HTR-8/SVneo (cell line): ENCODE measurements at regions not wholly inside any gene's neighbourhood (a gene's known extent, or its start where the extent isn't known, plus 50 kb on each side); places are given as distances from the start of the nearest gene placed in this dataset.

Source experiments
- DNase-seq: peaks from one replicate; pipeline ENCODE4 v3.0.0; 2011; ENCODE audit warnings: low spot score, mixed read lengths; ENCODE audit not compliant: insufficient read length
- FAIRE-seq: peaks from 2 replicates; lab custom pipeline; 2011; peaks lifted over from hg19 to GRCh38; lab: Jason Lieb, UNC

DNA sequence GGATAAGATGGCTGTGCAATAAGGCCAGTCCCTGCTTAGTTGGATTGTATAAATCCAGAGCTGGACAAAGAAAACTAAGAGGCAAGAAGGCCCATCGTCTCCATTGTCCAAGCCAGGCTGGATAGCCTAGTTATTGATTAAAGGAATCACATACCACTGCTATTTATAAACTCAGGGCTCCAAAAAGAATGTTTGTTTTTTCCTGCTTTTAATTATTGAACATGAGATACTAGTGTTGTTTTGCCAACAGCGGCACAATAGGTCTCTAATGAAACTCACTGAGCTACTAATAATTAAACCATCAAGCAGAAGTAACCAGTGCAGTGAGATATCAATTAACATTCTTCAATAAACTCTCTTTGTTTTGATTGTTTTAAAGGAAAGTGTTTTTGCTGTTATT lies 259.7 kb downstream of the INSC start:
- FAIRE-seq (no peak), DNase-seq (no peak)

DNA sequence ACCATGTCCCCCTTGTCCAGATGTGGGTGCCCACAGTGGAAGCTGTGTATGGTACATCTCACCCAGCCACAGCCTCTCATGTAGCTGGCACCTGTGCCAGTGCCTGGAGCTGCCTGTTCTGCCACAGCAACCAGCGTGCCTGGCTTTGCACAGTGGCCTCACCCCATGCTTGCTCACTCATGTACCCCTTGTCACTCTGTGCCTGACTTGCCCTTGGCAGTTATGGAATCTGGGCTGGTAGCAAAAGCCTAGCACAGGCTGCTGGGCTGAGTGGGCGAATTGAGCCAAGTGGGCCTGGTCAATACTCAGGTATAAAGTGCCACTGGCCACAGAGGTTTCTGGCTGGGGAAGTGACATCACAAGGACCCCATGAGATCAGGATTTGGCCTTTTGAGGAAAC lies 264.2 kb downstream of the INSC start:
- DNase-seq, result no peak
- no peak for FAIRE-seq

DNA sequence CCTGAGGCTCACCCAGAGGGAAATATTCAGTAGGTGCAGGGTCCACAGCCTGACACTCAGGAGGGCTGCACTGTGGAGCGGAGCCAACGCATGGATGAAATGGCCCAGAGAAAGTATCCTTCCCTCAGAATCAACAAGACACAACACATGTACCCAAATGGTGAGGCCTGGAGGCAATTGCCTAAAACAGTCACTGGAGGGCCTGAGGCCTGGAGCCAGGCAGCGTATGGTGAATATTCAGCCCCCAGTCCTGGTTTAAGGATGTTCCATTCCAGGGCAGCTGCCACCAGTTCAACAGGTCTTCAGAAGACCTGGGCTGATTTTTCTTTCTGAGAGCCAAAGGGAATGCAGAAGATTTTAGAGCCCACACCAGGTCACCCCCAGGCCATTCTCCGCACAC lies 264.8 kb downstream of the INSC start:
- no peak for FAIRE-seq
- DNase-seq, result no peak

DNA sequence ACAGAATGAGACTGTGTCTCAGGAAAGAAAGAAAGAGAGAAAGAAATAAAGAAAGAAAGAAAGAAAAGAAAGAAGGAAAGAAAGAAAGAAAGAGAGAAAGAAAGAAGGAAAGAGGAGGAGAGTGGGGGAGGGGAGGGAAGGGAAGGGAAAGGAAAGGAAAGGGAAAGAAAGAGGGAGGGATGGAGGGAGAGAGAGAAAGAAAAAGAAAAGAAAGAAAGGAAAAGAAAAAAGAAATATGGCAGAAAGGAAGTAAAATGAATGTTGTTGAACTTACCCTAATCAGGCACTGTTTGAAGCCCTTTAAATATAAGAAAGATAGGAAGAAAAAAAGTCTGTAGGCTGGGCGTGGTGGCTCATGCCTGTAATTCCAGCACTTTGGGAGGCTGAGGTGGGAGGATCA lies 276.1 kb downstream of the INSC start:
- FAIRE-seq (no peak), DNase-seq (no peak)

DNA sequence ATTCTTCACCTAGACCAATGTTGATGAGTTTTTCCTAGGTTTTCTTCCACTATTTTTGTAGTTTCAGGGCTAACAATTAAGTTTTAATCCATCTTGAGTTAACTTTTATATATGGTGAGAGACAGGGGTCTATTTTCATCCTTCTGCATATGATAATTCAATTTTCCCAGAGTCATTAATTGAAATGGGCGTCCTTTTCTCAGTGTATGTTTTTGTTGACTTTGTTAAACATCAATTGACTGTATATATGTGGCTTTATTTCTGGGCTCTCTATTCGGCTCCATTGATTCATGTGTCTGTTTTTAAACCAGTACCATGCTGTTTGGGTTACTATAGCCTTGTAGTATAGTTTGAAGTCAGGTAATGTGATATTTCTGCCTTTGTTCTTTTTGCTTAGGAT lies 282.1 kb downstream of the INSC start:
- DNase-seq (no peak), FAIRE-seq (no peak)

DNA sequence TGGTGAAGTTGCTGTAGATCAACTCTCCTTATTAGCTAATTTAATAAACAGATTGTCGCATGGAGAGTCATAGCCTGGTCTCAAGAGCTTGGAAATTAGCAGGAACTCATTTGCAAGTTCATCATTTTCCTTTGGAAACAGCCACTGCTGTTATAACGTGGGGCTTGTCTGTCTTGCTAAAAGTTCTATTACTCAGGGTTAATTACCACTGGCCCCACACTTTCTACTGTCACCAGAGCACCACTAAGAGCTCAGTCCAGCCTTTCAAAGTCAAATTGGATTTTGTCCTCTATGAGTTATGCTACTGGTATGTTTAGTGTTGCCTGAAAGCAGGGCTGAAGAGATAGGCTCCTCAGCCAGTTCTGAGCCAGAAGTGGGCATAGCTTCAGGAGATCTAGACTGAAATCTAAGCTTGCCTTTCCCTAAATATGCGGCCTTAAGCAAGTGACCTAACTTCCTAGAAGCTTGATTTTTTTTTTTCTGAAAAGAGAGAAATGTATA lies 292.2 kb downstream of the INSC start:
- no peak for FAIRE-seq
- DNase-seq, result no peak

DNA sequence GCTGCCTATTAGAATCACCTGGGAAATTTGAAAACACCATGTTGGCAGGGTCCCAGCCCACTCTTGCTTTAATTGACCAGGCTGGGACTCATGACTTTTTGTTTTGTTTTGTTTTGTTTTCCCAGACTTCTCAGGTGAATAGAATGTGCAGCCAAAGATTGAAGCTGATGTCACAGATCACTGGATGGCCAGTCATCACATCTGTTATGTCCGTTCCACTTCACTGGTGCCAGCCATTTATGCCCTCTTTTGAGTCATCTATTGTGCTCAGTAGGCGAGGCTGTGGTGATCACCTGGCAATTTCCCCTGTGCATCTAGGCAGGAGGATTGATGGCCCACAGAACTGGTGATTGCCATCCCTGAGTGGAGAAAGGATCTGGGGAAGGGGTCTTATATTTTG lies 297.3 kb downstream of the INSC start:
- no peak for FAIRE-seq
- no peak for DNase-seq

DNA sequence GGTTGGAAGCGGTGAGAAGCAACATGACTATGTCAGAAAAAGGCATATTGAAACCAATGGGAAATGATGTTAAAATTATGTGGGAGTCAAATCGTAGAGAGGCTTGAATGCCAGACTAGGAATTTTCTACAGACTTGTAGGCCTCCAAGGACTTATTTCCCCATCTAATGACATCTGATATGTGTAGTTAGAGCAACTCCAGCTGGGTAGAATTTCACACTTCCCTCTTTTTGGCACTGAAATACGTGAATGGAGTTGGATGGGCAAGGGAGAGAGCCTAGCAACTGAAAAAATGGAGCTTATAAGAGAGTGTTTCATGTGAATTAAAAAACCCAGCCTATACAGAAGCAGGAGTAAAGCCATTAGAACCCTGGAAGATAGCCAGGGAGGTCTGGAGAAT lies 304.2 kb downstream of the INSC start:
- FAIRE-seq, result no peak
- no peak for DNase-seq

DNA sequence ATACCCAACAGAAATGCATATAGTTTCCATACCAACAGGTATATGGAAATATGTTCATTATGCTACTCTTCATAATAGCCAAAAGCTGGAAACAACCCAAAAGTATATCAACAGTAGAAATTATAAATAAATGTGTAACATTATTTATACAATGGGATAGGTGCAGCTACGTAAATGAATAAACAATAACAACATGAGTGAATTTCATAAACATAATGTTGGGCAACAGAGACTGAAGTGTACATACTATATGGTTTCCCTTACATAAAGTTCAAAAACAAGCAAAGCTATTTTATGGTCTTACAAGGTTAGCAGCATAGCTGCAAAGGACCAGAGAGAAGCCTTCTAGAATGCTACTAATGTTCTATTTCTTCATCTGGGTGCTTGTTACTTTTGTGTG lies 305.0 kb downstream of the INSC start:
- FAIRE-seq (no peak), DNase-seq (no peak)

DNA sequence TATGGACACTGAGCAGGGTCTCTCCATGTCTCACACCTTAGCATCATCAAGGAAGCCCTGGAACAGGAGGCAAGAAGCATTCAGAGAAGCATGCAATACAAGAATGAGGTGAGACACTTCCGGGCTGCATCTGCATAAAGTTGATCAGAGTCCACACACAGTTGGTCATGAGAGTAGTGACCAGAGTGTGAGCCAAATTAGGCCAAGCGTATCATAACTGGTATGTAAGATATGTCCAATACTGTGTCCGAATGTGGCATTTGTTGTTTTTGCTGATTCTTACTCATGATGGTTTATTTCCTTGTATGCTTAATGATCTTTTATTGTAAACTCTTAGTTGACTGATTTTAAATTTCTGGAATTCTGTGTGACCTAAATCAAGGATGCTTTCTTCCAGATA lies 315.7 kb downstream of the INSC start:
- DNase-seq (no peak), FAIRE-seq (no peak)

DNA sequence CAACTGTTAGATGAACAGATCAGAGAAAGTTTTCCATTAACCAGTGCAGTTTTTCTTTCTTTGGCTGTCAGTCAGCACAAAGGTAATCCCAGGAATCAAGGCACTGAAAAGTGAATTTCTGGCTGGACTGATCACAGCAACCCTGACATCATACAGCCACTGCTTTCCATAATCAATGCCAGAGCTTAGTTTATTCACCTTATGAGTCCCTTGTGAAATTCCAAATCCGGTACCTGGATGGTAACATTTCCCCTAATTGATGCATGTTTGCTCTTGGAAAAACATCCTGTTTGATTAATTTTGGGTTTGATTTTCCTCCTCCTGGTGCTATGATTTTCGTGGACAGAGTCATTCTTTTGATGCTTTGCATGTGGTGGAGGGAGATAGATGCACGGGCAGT lies 319.8 kb downstream of the INSC start:
- DNase-seq, result no peak
- no peak for FAIRE-seq

DNA sequence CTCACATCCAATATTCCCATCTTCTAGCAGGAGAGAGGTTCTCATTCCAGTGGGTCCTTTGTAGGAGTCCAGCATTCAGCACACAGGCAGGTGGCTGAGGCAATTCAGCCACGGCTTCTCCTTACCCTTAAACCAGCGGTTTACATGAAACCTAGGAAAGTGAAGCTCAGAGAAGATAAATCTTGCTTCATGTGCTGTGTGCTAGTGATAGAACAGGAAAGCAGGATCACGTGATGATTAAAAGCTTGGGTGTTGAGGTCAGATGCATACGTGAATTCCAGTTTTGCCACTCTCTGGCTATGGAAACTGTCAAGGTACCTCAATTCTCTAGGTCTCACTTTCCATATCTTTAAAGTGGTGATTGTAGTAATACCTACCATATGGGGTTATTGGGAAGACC lies 331.6 kb downstream of the INSC start:
- no peak for FAIRE-seq
- DNase-seq, result no peak

DNA sequence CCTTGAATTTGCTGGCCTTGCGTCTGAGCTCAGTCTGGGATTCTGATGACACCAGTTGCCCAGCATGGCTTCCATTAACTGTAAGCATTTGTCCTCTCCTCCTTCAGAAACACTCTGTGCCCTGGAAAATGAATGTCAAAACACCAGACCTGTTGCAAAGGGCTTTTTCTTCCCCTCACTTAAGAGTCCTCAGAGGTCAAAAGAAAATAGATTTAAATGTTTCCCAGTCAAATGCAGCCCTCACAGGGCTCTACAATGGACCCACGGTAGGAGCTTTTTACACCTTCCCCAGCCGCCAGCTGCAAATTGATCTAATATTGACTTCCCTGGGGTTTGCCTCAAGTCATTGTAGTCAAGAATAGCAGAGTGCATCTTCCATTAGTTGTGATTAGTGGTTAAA lies 332.2 kb downstream of the INSC start:
- DNase-seq, result no peak
- no peak for FAIRE-seq

DNA sequence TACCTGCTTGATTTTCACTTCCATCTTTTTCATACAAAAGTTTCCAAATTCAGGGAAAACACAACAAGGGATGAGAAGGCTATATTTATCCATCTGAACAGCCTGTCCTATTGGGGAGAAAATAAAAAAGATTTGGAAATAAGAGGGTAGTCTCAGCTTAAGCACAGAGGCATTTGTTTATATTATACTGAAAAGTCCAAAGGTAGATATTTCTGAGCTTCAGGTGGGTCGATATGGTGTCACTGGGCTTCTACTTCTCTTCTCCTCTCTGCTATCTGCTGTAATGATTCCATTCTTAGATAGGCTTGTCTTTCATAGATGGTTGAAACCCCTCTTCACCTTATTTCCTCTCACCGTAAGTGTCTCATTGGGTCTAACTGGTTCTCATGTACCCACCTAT lies 337.0 kb downstream of the INSC start:
- no peak for FAIRE-seq

DNA sequence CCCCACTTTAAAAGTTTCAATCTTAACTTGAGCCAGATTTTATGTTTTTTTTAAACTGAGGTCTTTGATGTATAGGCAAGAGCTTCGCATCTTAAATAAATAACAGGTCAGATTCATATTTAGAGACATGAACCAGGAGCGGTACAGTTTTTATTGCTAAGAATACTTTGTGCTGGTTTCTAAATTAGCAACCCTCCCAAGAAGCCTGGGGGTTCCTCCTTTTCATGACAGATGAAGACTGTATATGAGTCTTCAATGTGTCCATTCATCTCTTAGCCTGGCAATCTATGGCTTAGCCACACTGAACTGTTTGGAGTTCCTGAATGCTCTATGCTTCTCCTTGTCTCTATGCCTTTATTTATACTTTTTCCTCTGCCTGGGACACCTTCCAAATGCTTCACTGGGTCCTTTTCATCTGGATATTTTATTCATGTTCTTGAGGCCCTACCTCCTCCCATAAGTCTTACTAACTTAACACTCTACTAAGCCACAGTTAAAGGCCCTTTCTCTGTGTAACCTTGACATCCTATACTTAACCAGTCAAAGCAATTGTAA lies 338.6 kb downstream of the INSC start:
- DNase-seq (no peak), FAIRE-seq (no peak)

More for the DNA sequence above, 337.0 kb downstream of the INSC start:
- DNase-seq, result no peak

DNA sequence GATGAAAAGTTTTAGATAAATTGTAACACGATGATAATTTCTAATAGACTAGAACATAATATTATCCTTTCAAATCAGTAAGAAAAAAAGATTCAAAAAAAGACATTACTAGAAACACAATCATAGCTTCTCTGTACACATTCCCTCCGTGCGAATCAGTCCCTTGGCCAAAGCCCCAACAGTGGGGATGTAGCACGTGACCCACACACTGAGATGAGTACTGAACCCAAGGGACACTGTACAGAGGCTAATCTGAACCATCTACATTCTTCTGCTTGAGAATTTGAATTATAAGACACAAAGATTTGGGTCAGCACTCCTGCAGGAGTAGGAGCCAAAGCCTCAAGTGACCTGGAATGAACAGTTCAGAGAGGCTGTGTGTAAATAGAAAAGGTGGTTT lies 353.7 kb downstream of the INSC start:
- FAIRE-seq, result no peak
- DNase-seq, result no peak

DNA sequence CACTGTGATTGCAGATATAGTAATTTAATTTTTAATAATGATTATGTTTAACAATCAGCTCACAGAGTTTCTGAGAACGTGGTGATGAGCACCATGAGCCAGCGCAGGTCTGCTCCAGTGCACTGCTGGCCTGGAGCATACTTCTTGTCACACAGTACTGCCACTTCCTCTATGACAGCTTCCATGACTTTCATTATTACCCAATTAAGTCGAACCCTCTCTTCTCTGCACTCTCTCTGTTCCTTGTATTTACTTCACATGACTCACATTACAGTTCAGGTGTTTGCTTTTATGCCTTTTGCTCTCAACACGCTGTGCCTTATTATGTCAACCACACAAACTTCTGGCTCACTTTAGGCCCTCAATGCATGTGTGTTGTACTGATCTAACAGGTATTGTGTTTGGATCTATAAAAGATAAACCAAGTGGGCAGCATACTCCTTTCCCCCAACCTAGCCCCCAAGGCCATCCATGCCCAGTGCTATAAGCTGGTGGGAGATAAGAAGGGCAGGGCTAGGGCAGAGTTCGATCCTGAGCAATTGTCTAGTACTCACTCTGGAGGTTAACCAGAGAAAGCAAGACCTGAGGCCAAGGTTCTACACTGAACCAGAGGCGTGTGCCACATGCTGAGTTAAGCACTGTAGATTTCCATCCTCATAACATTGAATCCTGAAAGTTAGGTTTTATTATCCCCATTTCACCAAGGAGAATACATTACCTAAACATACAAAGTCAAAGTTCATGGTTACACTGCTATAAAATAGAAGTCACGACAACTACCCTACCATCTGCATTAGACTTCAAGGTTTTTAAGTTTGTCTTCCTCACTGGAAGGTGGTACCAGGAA lies 356.5 kb downstream of the INSC start:
- DNase-seq (no peak), FAIRE-seq (no peak)

DNA sequence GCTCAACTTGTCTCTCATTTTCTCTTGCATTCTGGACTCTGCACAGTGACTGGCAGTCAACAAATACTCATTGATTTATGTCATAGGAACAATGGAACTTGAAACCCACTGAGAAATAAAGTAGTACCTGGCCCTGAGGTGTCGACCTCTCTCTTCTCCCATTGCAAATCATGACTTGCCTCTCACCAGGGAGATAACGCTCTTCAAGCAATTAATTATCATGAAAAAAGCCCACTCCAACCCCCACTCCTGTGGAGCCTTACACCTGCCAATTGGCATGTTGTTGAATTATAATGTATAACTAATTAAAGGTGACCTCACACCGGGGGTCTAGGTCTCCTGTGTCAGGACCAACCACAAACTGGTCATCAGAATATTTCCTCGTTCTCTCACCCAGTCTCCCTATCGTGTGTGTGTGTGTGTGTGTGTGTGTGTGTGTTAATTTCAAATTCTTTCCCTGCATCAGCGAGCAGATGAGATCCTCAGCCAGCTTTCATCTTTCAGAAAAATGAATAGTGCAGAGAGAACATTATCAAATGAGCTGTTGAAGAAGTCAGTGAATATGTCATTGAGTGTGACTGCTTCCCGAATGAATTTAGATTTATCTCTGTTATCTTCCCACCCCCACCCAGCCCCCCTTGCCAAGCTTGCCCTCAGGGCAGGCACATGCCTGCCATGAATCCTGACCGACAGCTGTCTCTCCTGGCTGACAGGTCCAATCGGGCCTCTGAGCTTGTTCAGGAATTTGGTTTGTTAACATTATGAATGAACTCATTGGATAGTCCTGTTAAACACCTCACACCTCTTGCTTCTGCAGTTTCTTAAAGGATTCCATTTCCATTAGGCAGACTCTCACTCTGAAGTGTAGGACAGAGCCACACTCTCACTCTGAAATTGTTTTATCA lies 357.4 kb downstream of the INSC start:
- DNase-seq, result no peak
- FAIRE-seq, result no peak

DNA sequence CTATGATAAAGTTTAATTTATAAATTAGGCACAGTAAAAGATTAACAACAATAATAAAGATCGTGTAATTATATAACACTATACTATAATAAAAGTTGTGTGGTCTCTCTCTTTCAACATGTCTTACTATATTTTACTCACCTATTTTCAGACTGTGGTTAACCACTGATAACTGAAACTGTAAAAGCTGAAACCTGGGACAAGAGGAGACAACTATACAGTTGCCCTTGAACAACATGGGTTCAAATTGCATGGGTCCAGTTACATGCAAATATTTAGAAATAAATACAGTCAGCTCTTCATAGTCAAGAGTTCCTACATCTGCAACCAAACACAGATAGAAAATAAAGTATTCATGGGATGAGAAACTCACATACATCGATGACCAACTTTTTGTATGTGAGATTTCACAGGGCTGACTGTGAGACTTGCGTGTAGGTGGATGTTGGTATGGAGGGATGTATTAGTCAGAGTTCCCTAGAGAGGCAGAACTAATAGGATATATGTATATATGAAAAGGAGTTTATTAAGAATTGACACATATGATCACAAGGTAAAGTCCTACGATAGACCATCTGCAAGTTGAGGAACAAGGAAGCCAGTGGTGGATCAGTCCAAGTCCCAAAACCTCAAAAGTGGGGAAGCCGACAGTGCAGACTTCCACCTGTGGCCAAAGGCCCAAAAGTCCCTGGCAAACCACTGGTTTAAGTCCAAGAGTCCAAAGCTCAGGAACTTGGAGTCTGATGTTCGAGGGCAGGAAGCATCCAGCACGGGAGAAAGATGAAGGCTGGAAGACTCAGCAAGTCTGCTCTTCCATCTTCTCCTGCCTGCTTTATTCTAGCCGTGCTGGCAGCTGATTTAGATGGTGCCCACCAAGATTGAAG lies 359.5 kb downstream of the INSC start:
- no peak for DNase-seq

DNA sequence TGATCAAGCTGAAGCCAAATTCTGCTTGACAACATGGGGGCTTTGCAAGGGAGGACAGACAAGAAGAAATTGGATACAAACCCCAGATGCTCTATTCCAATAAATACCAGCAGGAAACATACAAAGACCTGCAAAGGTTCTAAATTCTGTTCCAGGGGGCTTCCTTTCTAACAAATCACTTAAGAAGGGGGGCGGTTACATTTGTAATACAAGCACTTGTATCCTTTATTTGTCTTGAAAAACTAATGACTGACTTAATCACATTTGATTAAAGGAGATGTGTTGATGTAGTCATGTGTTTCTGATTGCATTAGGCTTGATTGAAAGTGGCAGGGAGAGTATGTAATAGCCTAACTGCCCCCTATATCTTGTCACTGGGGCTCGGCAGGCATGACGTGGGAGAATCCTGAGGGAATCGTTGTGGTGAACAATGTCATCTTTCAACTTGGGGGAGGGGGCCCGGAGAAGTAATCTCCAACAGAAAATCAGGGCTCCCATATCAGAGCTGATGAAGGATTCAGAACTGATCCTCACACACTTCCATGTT lies 361.7 kb downstream of the INSC start:
- FAIRE-seq (no peak), DNase-seq (no peak)

More for the DNA sequence above, 359.5 kb downstream of the INSC start:
- FAIRE-seq, result no peak
